RWPE1 (cell line): ENCODE measurements at regions not wholly inside any gene's neighbourhood (a gene's known extent, or its start where the extent isn't known, plus 50 kb on each side); places are given as distances from the start of the nearest gene placed in this dataset.

Experiments used
- CTCF ChIA-PET: fragments of 350-600 bp; sonication (Branson Sonifier 250); formaldehyde crosslinking; extraction: SDS; loops from one replicate; lab custom pipeline; 2021; lab: Yijun Ruan, JAX
- POLR2A ChIA-PET: fragments of 400-600 bp; formaldehyde crosslinking; extraction: SDS; loops from one replicate; lab custom pipeline; 2020; ENCODE audit warnings: antibody characterized with exemption; ENCODE audit not compliant: low non-redundant PET; lab: Yijun Ruan, JAX
- DNase-seq: peaks from one replicate; pipeline ENCODE4 v3.0.0; 2012; ENCODE audit warnings: low spot score
- H3K27ac ChIP-seq: fragments of 450-650 bp; 2 replicates; pipeline ENCODE4 v1.5.1; 2017
- CTCF ChIP-seq: fragments of 450-650 bp; conservative IDR thresholded peaks from 2 replicates; pipeline ENCODE4 v1.5.1; 2017; ENCODE audit warnings: low read depth, mild to moderate bottlenecking

GRCh38 chr9:105172436-105172835, 72.0 kb upstream of the SLC44A1 start:
- ChIA-PET POLR2A (no interaction called here), CTCF (no interaction called here)
- no peak for DNase-seq
- no peak for TF ChIP-seq CTCF
- no peak overlapping the region for H3K27ac ChIP-seq

- no peak for DNase-seq
- POLR2A ChIA-PET: no interaction called here
Observed at GRCh38 chr9:105173306-105173705, 71.1 kb upstream of the SLC44A1 start.

GRCh38 chr9:105173826-105174225, 70.6 kb upstream of the SLC44A1 start:
- TF ChIP-seq CTCF: no peak
- ChIA-PET POLR2A (no interaction called here), CTCF (no interaction called here)
- H3K27ac ChIP-seq: no peak overlapping the region
- no peak for DNase-seq

More at GRCh38 chr9:105173306-105173705, 71.1 kb upstream of the SLC44A1 start:
- no peak overlapping the region for H3K27ac ChIP-seq
- CTCF ChIA-PET: no interaction called here
- no peak for TF ChIP-seq CTCF

- ChIA-PET CTCF (no interaction called here), POLR2A (no interaction called here)
- H3K27ac ChIP-seq: no peak overlapping the region
- TF ChIP-seq CTCF: no peak
- DNase-seq: no peak
Observed at GRCh38 chr9:105176194-105176593, 68.3 kb upstream of the SLC44A1 start.

GRCh38 chr9:105178076-105178475, 66.4 kb upstream of the SLC44A1 start:
- DNase-seq: no peak
- H3K27ac ChIP-seq: no peak overlapping the region
- ChIA-PET CTCF (interaction anchor here (0.7 kb wide), 1 partner anchor 12 kb away, joined by 3 read pairs; no protein-coding TSS in a partner anchor), POLR2A (no interaction called here)
- no peak for TF ChIP-seq CTCF

- peak; percentile 83 for DNase-seq
- ChIA-PET CTCF (interaction anchor here (0.7 kb wide), 1 partner anchor 33 kb away, joined by 5 read pairs; no protein-coding TSS in a partner anchor), POLR2A (interaction anchor here (1.0 kb wide), 1 partner anchor 57 kb away, joined by 4 read pairs; the partner anchor contains the start of gene SLC44A1)
- no peak for TF ChIP-seq CTCF
- H3K27ac ChIP-seq: peak overlapping the region; percentile 57
Observed at GRCh38 chr9:105187781-105188180, 56.7 kb upstream of the SLC44A1 start.
